A549 (cell line): ENCODE measurements at regions not wholly inside any gene's neighbourhood (a gene's known extent, or its start where the extent isn't known, plus 50 kb on each side); places are given as distances from the start of the nearest gene placed in this dataset.

ENCODE experiments used
- ATAC-seq, 2 experiments: fragments of 200-7000 bp in 1 of 2; fragments of >200 bp in 1 of 2; cut with Nextera tagmentation in 1 of 2; cut with Tn5 transposase in 1 of 2; 3 replicates each; pipeline versions ENCODE4 v1.8.0 to v1.9.1; 2018 to 2020; ENCODE audit warnings: mild to moderate bottlenecking in 1 of 2, moderate library complexity in 1 of 2
- CTCF ChIA-PET: fragments of 300-600 bp; sonication (Branson Sonifier 250); formaldehyde crosslinking; extraction: SDS; loops from one replicate; lab custom pipeline; 2021; ENCODE audit warnings: antibody characterized with exemption, inconsistent platforms; lab: Yijun Ruan, JAX
- POLR2A ChIA-PET: fragments of 350-600 bp; formaldehyde crosslinking; extraction: SDS; loops from one replicate; lab custom pipeline; 2021; ENCODE audit warnings: antibody characterized with exemption, inconsistent platforms; lab: Yijun Ruan, JAX
- DNase-seq, 2 experiments: peaks; one replicate each; pipeline versions ENCODE4 v3.0.0 to v3.0.0-alpha.2; 2011 to 2016; ENCODE audit warnings: low read depth in 1 of 2, low spot score in 1 of 2
- FAIRE-seq: peaks from 2 replicates; lab custom pipeline; 2011; peaks lifted over from hg19 to GRCh38; lab: Jason Lieb, UNC
- H3K27ac ChIP-seq, 2 experiments: fragments of >200 bp; sonication (Bioruptor Twin); formaldehyde crosslinking; 3 replicates each; pipeline ENCODE4 v1.5.1; 2016 to 2017
- H3K4me1 ChIP-seq: fragments of >200 bp; sonication (Bioruptor Twin); formaldehyde crosslinking; 3 replicates; pipeline ENCODE4 v1.6.1; 2016
- H3K4me2 ChIP-seq: fragments of >200 bp; sonication (Bioruptor Twin); formaldehyde crosslinking; 3 replicates; pipeline ENCODE4 v1.6.1; 2016
- H3K4me3 ChIP-seq: fragments of >200 bp; sonication (Bioruptor Twin); formaldehyde crosslinking; 3 replicates; pipeline ENCODE4 v1.5.1; 2016
- H3K9me3 ChIP-seq: fragments of >200 bp; sonication (Bioruptor Twin); formaldehyde crosslinking; 3 replicates; pipeline ENCODE4 v1.6.1; 2016
- CBX8 ChIP-seq: fragments of 200-600 bp; sonication (generic); IDR thresholded peaks from 2 replicates; pipeline ENCODE4 v1.6.1; 2016
- CEBPB ChIP-seq, 2 experiments: fragments of >200 bp in 1 of 2; sonication (Bioruptor Twin) in 1 of 2; formaldehyde crosslinking in 1 of 2; IDR thresholded peaks; 2 replicates each; pipeline ENCODE4 v1.6.1; 2012 to 2016
- CHD2 ChIP-seq: fragments of 150-350 bp; IDR thresholded peaks from 2 replicates; pipeline ENCODE4 v1.6.1; 2014; ENCODE audit warnings: low read length; ENCODE audit not compliant: partially characterized antibody
- CHD4 ChIP-seq: fragments of 200-600 bp; sonication (generic); IDR thresholded peaks from 2 replicates; pipeline ENCODE4 v1.6.1; 2016; ENCODE audit warnings: antibody characterized with exemption, mild to moderate bottlenecking, borderline replicate concordance
- CTCF ChIP-seq: fragments of >200 bp; sonication (Bioruptor Twin); formaldehyde crosslinking; IDR thresholded peaks from 3 replicates; pipeline ENCODE4 v1.5.1; 2016
- E2F6 ChIP-seq: IDR thresholded peaks from 2 replicates; pipeline ENCODE4 v1.6.1; 2012; ENCODE audit warnings: low read depth, borderline replicate concordance
- EHF ChIP-seq: fragments of 250-450 bp; sonication (Bioruptor Pico); IDR thresholded peaks from 2 replicates; pipeline ENCODE4 v1.5.0; 2020; ENCODE audit warnings: mild to moderate bottlenecking
- EHMT2 ChIP-seq: fragments of 200-600 bp; sonication (generic); IDR thresholded peaks from 2 replicates; pipeline ENCODE4 v1.6.1; 2016; ENCODE audit warnings: antibody characterized with exemption, low read depth, mild to moderate bottlenecking, moderate library complexity
- EP300 ChIP-seq, 2 experiments: fragments of >200 bp; sonication (Bioruptor Twin); formaldehyde crosslinking; IDR thresholded peaks; 2 replicates in 1 of 2; 3 replicates in 1 of 2; pipeline ENCODE4 v1.6.1; 2016 to 2017
- ESRRA ChIP-seq: fragments of 150-350 bp; IDR thresholded peaks from 2 replicates; pipeline ENCODE4 v1.6.1; 2014; ENCODE audit warnings: mild to moderate bottlenecking, low read length, borderline replicate concordance
- FOSB ChIP-seq: fragments of 250-450 bp; sonication (Bioruptor Pico); IDR thresholded peaks from 2 replicates; pipeline ENCODE4 v1.5.0; 2020; ENCODE audit warnings: mild to moderate bottlenecking, moderate library complexity
- FOXS1 ChIP-seq: fragments of 250-450 bp; sonication (Bioruptor Pico); IDR thresholded peaks from 2 replicates; pipeline ENCODE4 v1.5.0; 2020; ENCODE audit warnings: mild to moderate bottlenecking, moderate library complexity
- HOXA7 ChIP-seq: fragments of 250-450 bp; sonication (Bioruptor Pico); IDR thresholded peaks from 2 replicates; pipeline ENCODE4 v1.5.0; 2020; ENCODE audit warnings: mild to moderate bottlenecking, moderate library complexity
- HOXB5 ChIP-seq: fragments of 250-450 bp; sonication (Bioruptor Pico); IDR thresholded peaks from 2 replicates; pipeline ENCODE4 v1.5.0; 2020; ENCODE audit warnings: mild to moderate bottlenecking, moderate library complexity
- JUN ChIP-seq, 2 experiments: fragments of >200 bp; sonication (Bioruptor Twin); formaldehyde crosslinking; IDR thresholded peaks; 2 replicates in 1 of 2; 3 replicates in 1 of 2; pipeline ENCODE4 v1.6.1; 2016 to 2017
- KDM1A ChIP-seq: fragments of 200-600 bp; sonication (generic); IDR thresholded peaks from 2 replicates; pipeline ENCODE4 v1.6.1; 2016; ENCODE audit warnings: low read depth, mild to moderate bottlenecking
- MAFK ChIP-seq: fragments of 450-650 bp; IDR thresholded peaks from 2 replicates; pipeline ENCODE4 v1.6.1; 2014; ENCODE audit not compliant: partially characterized antibody
- MAZ ChIP-seq: fragments of 150-350 bp; IDR thresholded peaks from 2 replicates; pipeline ENCODE4 v1.6.1; 2014; ENCODE audit warnings: antibody characterized with exemption, low read depth, low read length, borderline replicate concordance
- NPAS2 ChIP-seq: fragments of 250-450 bp; sonication (Bioruptor Pico); IDR thresholded peaks from 2 replicates; pipeline ENCODE4 v1.8.0; 2022; ENCODE audit warnings: mild to moderate bottlenecking, moderate library complexity, borderline replicate concordance
- NR3C1 ChIP-seq: fragments of >200 bp; sonication (Bioruptor Twin); formaldehyde crosslinking; IDR thresholded peaks from 3 replicates; pipeline ENCODE4 v1.6.1; 2017
- RAD21 ChIP-seq, 2 experiments: fragments of >200 bp in 1 of 2; sonication (Bioruptor Twin) in 1 of 2; formaldehyde crosslinking in 1 of 2; IDR thresholded peaks in 1 of 2; conservative IDR thresholded peaks in 1 of 2; 2 replicates in 1 of 2; 3 replicates in 1 of 2; pipeline ENCODE4 v1.6.1; 2012 to 2018; ENCODE audit warnings: inconsistent platforms in 1 of 2
- RARB ChIP-seq: fragments of 250-450 bp; sonication (Bioruptor Pico); IDR thresholded peaks from 2 replicates; pipeline ENCODE4 v1.8.0; 2021; ENCODE audit warnings: mild to moderate bottlenecking, moderate library complexity
- RFX5 ChIP-seq: fragments of 450-650 bp; IDR thresholded peaks from 2 replicates; pipeline ENCODE4 v1.7.1; 2014; ENCODE audit warnings: antibody characterized with exemption, mild to moderate bottlenecking, moderate library complexity
- SMC3 ChIP-seq: fragments of >200 bp; sonication (Bioruptor Twin); formaldehyde crosslinking; IDR thresholded peaks from 3 replicates; pipeline ENCODE4 v1.6.1; 2018; ENCODE audit warnings: inconsistent platforms
- SREBF2 ChIP-seq: fragments of 450-650 bp; IDR thresholded peaks from 2 replicates; pipeline ENCODE4 v1.6.1; 2014; ENCODE audit warnings: mild to moderate bottlenecking, moderate library complexity
- ZC3H11A ChIP-seq: fragments of 450-650 bp; IDR thresholded peaks from 2 replicates; pipeline ENCODE4 v1.6.1; 2014; ENCODE audit warnings: antibody characterized with exemption, mild to moderate bottlenecking
- ZNF302 ChIP-seq: fragments of 250-450 bp; sonication (Bioruptor Pico); IDR thresholded peaks from 2 replicates; pipeline ENCODE4 v1.9.0; 2021; ENCODE audit warnings: inconsistent platforms, mild to moderate bottlenecking, moderate library complexity
- ZSCAN20 ChIP-seq: fragments of 250-450 bp; sonication (Bioruptor Pico); IDR thresholded peaks from 2 replicates; pipeline ENCODE4 v1.8.0; 2022; ENCODE audit warnings: mild to moderate bottlenecking, moderate library complexity
- WGBS: methylation state at CpG from one replicate; pipeline ENCODE4 v1.1.6; 2017; ENCODE audit errors: missing lambda C conversion rate; 5-methylcytosine and 5-hydroxymethylcytosine counted together
- TF ChIP-seq, protein P1 (sequence below): fragments of 250-450 bp; sonication (Bioruptor Pico); IDR thresholded peaks from 2 replicates; pipeline ENCODE4 v1.5.0; 2021; ENCODE audit warnings: mild to moderate bottlenecking, moderate library complexity, borderline replicate concordance
- TF ChIP-seq, protein P2 (sequence below): IDR thresholded peaks from 2 replicates; pipeline ENCODE4 v1.6.1; 2012

DNA sequence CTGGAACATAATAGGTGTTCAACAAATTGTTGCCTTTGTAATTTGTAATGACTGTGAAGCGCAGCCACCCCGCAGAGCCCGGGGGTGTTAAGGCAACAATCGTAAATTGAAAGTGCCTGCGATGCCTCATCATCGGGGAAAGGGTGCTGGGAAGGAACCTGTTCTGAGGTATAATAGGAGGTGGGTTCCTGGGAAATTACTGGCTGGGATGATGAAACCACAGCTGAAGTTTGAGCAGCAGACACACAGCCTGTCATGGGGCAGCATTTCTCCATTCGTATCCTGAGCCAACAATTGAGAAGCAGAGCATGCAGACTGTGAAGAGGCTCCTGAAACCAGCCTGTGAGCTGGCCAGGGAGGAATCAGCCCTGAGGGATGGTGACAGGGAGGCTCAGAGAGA lies 404.0 kb upstream of the MYT1L start:
- Histone ChIP-seq H3K4me3 (no peak overlapping the region), H3K27ac (no peak overlapping the region), H3K4me2 (no peak overlapping the region), H3K4me1 (no peaks in the 10 kb centered on the region), H3K9me3 (no peaks in the 10 kb centered on the region)
- TF ChIP-seq ZNF302 (no peak), KDM1A (no peak), SREBF2 (no peak), MAZ (no peak), ZSCAN20 (CRISPR knock-in tag) (no peak), EHMT2 (no peak), CEBPB (IDR thresholded peaks at IDR 0.05) (no peak), NR3C1 (no peak), JUN (IDR thresholded peaks at IDR 0.05) (no peak), HOXA7 (CRISPR knock-in tag) (no peak), SMC3 (no peak), NPAS2 (CRISPR knock-in tag) (no peak)
- 38% methylated on average over 7 of the region's 7 CpGs for WGBS
- CTCF ChIA-PET, result no interaction called here
- ATAC-seq, result no peak
- no peak for FAIRE-seq
- DNase-seq, result no peak
- POLR2A ChIA-PET, result no interaction called here

DNA sequence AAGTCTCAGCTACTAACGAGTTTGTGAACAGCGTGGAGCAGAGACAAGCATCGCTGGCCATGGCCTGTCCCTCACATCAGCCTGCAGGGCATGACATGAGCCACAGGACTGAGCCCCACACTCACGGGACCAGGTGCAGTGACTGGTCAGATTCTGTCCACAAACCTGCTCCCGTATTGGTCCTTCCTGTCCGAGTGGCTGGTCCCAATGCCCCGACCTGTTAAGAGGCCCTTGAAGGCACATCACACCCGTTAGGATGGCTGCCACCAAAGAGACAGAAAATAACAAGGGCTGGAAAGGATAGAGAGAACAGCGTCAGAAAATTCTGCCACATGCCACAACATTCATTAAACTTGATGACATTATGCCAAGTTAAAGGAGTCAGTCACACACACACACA lies 403.2 kb upstream of the MYT1L start:
- H3K27ac ChIP-seq, result no peak overlapping the region
- no peak; a peak in 1 of 6 replicates for ATAC-seq
- no peak for FAIRE-seq
- ChIA-PET CTCF (no interaction called here), POLR2A (no interaction called here)
- no peaks in the 10 kb centered on the region for H3K4me1 ChIP-seq
- WGBS, result 6% methylated on average over 9 of the region's 9 CpGs
- H3K9me3 ChIP-seq, result no peaks in the 10 kb centered on the region
- no peak for DNase-seq
- no peak overlapping the region for H3K4me3 ChIP-seq
- H3K4me2 ChIP-seq, result no peak overlapping the region
- TF ChIP-seq RARB (CRISPR knock-in tag) (no peak), E2F6 (no peak), ESRRA (no peak), HOXB5 (CRISPR knock-in tag) (no peak), MAZ (no peak), ZNF302 (no peak), ZSCAN20 (CRISPR knock-in tag) (no peak), KDM1A (no peak), EHMT2 (no peak), MAFK (no peak), EHF (CRISPR knock-in tag) (no peak), ZC3H11A (no peak), JUN (IDR thresholded peaks at IDR 0.05) (no peak), RFX5 (no peak), CHD2 (no peak)
- TF ChIP-seq, protein P1, sequence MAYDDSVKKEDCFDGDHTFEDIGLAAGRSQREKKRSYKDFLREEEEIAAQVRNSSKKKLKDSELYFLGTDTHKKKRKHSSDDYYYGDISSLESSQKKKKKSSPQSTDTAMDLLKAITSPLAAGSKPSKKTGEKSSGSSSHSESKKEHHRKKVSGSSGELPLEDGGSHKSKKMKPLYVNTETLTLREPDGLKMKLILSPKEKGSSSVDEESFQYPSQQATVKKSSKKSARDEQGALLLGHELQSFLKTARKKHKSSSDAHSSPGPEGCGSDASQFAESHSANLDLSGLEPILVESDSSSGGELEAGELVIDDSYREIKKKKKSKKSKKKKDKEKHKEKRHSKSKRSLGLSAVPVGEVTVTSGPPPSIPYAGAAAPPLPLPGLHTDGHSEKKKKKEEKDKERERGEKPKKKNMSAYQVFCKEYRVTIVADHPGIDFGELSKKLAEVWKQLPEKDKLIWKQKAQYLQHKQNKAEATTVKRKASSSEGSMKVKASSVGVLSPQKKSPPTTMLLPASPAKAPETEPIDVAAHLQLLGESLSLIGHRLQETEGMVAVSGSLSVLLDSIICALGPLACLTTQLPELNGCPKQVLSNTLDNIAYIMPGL, result no peak
- TF ChIP-seq, protein P2, sequence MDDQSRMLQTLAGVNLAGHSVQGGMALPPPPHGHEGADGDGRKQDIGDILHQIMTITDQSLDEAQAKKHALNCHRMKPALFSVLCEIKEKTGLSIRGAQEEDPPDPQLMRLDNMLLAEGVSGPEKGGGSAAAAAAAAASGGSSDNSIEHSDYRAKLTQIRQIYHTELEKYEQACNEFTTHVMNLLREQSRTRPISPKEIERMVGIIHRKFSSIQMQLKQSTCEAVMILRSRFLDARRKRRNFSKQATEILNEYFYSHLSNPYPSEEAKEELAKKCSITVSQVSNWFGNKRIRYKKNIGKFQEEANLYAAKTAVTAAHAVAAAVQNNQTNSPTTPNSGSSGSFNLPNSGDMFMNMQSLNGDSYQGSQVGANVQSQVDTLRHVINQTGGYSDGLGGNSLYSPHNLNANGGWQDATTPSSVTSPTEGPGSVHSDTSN, result no peak

- FAIRE-seq (no peak), ATAC-seq (peak in 1 of 2 experiments; percentile 11; a peak in 1 of 6 replicates), DNase-seq (no peak)
- Histone ChIP-seq H3K9me3 (no peaks in the 10 kb centered on the region), H3K27ac (no peak overlapping the region), H3K4me1 (no peaks in the 10 kb centered on the region), H3K4me2 (no peak overlapping the region), H3K4me3 (no peak overlapping the region)
- POLR2A ChIA-PET, result no interaction called here
- 23% methylated on average over 11 of the region's 11 CpGs for WGBS
- CTCF ChIA-PET, result interaction anchor here (0.9 kb wide), 1 partner anchor 11 kb away, joined by 3 read pairs; no protein-coding TSS in a partner anchor
- TF ChIP-seq HOXB5 (CRISPR knock-in tag) (no peak), CBX8 (no peak), FOXS1 (CRISPR knock-in tag) (no peak), CEBPB (IDR thresholded peaks at IDR 0.05) (no peak), KDM1A (no peak), RAD21 (conservative IDR thresholded peaks at IDR 0.05 in 1 of 2, IDR thresholded peaks at IDR 0.05 in 1 of 2) (no peak), CTCF (no peak), EP300 (IDR thresholded peaks at IDR 0.05) (no peak), CHD4 (no peak), FOSB (CRISPR knock-in tag) (no peak)
- TF ChIP-seq, protein P2, result no peak
These were observed 402.7 kb upstream of the MYT1L start for GRCh38 chr2:2733818-2734217.
